ENCODE measurements at regions not wholly inside any gene's neighbourhood (a gene's known extent, or its start where the extent isn't known, plus 50 kb on each side); places are given as distances from the start of the nearest gene placed in this dataset.
"Not testable (repeated sequence)": the region's sequence is repeated elsewhere in the genome, so short reads cannot be mapped to it uniquely, and the experiment has no call there.

- TF ChIP-seq CTCF, POLR2A (IDR thresholded peaks at IDR 0.05): not testable (repeated sequence)
Measured at GRCh38 chr3:23729362-23729761, 76.4 kb upstream of the UBE2E1 start.
